Common myeloid progenitor, CD34-positive (primary cell): ENCODE measurements at regions not wholly inside any gene's neighbourhood (a gene's known extent, or its start where the extent isn't known, plus 50 kb on each side); places are given as distances from the start of the nearest gene placed in this dataset.

Experiments used
- CTCF ChIA-PET: fragments of 350-600 bp; sonication (Branson Sonifier 250); formaldehyde crosslinking; loops from one replicate; lab custom pipeline; 2021; ENCODE audit warnings: antibody characterized with exemption; lab: Charles Lee
- POLR2A ChIA-PET: fragments of 350-600 bp; sonication (Branson Sonifier 250); formaldehyde crosslinking; loops from one replicate; lab custom pipeline; 2021; ENCODE audit warnings: antibody characterized with exemption; lab: Charles Lee
- DNase-seq, 3 donors: peaks; one replicate each; pipeline versions ENCODE4 v3.0.0 to v3.0.0-alpha.2; 2013
- H3K27ac ChIP-seq, 2 experiments: 1 replicate in 1 of 2; 2 replicates in 1 of 2; pipeline ENCODE4 v1.7.0; 2013; ENCODE audit warnings: inconsistent platforms in 2 of 2, low read length in 2 of 2, mild to moderate bottlenecking in 2 of 2, low read depth in 1 of 2, moderate library complexity in 1 of 2; ENCODE audit not compliant: severe bottlenecking in 2 of 2, insufficient read depth in 1 of 2, poor library complexity in 1 of 2
- H3K27me3 ChIP-seq, 5 experiments: replicated peaks in 2 of 5; 1 replicate in 3 of 5; 2 replicates in 2 of 5; pipeline versions ENCODE4 v1.6.1 to v1.7.0; 2013; ENCODE audit warnings: low read length in 4 of 5, mild to moderate bottlenecking in 2 of 5, moderate library complexity in 2 of 5, inconsistent platforms in 1 of 5; ENCODE audit not compliant: insufficient read depth in 5 of 5, control insufficient read depth in 4 of 5
- H3K36me3 ChIP-seq, 4 experiments: 1 replicate in 2 of 4; 2 replicates in 2 of 4; pipeline versions ENCODE4 v1.6.1 to v1.7.0; 2013; ENCODE audit warnings: low read length in 3 of 4, control low read depth in 1 of 4, mild to moderate bottlenecking in 1 of 4; ENCODE audit not compliant: control insufficient read depth in 4 of 4, insufficient read depth in 4 of 4
- H3K4me1 ChIP-seq, 4 experiments: 1 replicate in 3 of 4; 2 replicates in 1 of 4; pipeline versions ENCODE4 v1.6.1 to v1.7.1; 2013; ENCODE audit warnings: low read length in 3 of 4, mild to moderate bottlenecking in 3 of 4, control low read depth in 1 of 4, inconsistent platforms in 1 of 4, moderate library complexity in 1 of 4; ENCODE audit not compliant: control insufficient read depth in 4 of 4, insufficient read depth in 4 of 4; ENCODE audit errors: control extremely low read depth in 1 of 4
- H3K4me3 ChIP-seq, 7 experiments: 1 replicate in 4 of 7; 2 replicates in 3 of 7; pipeline versions ENCODE4 v1.5.1 to v1.7.0; 2013; ENCODE audit warnings: mild to moderate bottlenecking in 7 of 7, low read length in 6 of 7, moderate library complexity in 6 of 7, inconsistent platforms in 2 of 7, low read depth in 2 of 7, control low read depth in 1 of 7; ENCODE audit not compliant: insufficient read depth in 4 of 7, control insufficient read depth in 1 of 7; ENCODE audit errors: extremely low read depth in 1 of 7
- H3K9me3 ChIP-seq, 5 experiments: 1 replicate in 4 of 5; 2 replicates in 1 of 5; pipeline versions ENCODE4 v1.6.1 to v1.7.1; 2013; ENCODE audit warnings: low read length in 4 of 5, mild to moderate bottlenecking in 2 of 5, inconsistent platforms in 1 of 5, low read depth in 1 of 5, moderate library complexity in 1 of 5; ENCODE audit not compliant: control insufficient read depth in 4 of 5, insufficient read depth in 2 of 5; ENCODE audit errors: control extremely low read depth in 1 of 5
- WGBS: methylation state at CpG from one replicate; pipeline ENCODE4 v1.1.5; 2013; ENCODE audit not compliant: insufficient coverage; 5-methylcytosine and 5-hydroxymethylcytosine counted together

- DNase-seq, result no peak
- H3K4me3 ChIP-seq, result no peak overlapping the region
- no peaks in the 10 kb centered on the region for H3K4me1 ChIP-seq
- H3K27ac ChIP-seq, result no peak overlapping the region
- 83% methylated on average over 1 of the region's 4 CpGs for whole genome bisulfite sequencing
- ChIA-PET CTCF (no interaction called here), POLR2A (no interaction called here)
- H3K36me3 ChIP-seq, result no peaks in the 10 kb centered on the region
- H3K9me3 ChIP-seq, result no peaks in the 10 kb centered on the region
- H3K27me3 ChIP-seq, result no peaks in the 10 kb centered on the region
These were observed 251.8 kb upstream of the SLIT2 start for GRCh38 chr4:19999775-20000414.

GRCh38 chr4:19999276-19999675, 252.4 kb upstream of the SLIT2 start:
- Histone ChIP-seq H3K4me3 (no peak overlapping the region), H3K9me3 (no peaks in the 10 kb centered on the region), H3K27ac (no peak overlapping the region), H3K27me3 (no peaks in the 10 kb centered on the region), H3K36me3 (no peaks in the 10 kb centered on the region), H3K4me1 (no peaks in the 10 kb centered on the region)
- no peak for DNase-seq
- ChIA-PET CTCF (no interaction called here), POLR2A (no interaction called here)
- no CpG with 5 or more reads among the region's 1 CpG for WGBS

GRCh38 chr4:19993242-19993641, 258.5 kb upstream of the SLIT2 start:
- Histone ChIP-seq H3K4me3 (no peak overlapping the region), H3K9me3 (no peaks in the 10 kb centered on the region), H3K4me1 (peaks cover 0 to 14% (median 1%) of the 10 kb centered on the region in 4 experiments), H3K27ac (no peak overlapping the region), H3K27me3 (no peaks in the 10 kb centered on the region), H3K36me3 (no peaks in the 10 kb centered on the region)
- ChIA-PET POLR2A (no interaction called here), CTCF (no interaction called here)
- no peak for DNase-seq
- WGBS, result 48% methylated on average over 2 of the region's 2 CpGs

DNA sequence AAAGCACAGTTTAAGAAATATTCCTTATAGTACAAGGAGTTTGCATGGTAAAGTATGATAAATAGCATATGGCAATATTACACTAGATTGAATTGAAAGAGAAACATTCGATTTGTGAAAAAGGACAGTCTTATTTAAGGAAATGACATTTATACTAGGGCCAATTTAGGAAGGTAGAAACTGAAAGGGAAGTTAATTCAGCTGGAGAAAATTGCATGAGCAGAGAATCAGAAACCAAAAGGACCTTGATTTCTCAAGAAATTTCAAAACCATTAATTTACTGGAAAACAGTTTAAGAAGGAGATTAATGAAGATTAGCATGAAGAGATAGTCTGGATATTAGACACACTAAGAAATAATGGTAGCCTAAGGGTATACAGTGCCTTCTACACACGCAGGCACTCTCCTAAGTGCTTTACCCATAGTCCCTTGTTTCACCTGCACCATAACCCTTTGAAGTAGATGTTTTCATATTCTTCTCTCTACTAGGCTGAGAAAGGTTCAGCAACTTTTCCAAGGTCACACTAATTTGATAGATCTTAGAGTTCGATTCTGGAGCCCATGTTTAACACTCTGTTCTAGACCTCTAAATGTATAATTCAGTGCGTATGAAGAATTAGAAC, 259.1 kb upstream of the SLIT2 start:
- ChIA-PET CTCF (no interaction called here), POLR2A (no interaction called here)
- H3K4me3 ChIP-seq, result no peak overlapping the region

GRCh38 chr4:19987746-19988145, 264.0 kb upstream of the SLIT2 start:
- peaks cover 0 to 5% (median under 1%) of the 10 kb centered on the region in 4 experiments for H3K4me1 ChIP-seq
- DNase-seq, result no peak
- no peak overlapping the region for H3K27ac ChIP-seq
- H3K9me3 ChIP-seq, result no peaks in the 10 kb centered on the region
- no peak overlapping the region for H3K4me3 ChIP-seq
- POLR2A ChIA-PET, result no interaction called here
- H3K36me3 ChIP-seq, result no peaks in the 10 kb centered on the region
- H3K27me3 ChIP-seq, result no peaks in the 10 kb centered on the region
- CTCF ChIA-PET, result no interaction called here

More for the DNA sequence above, 259.1 kb upstream of the SLIT2 start:
- peaks cover 0 to 14% (median 1%) of the 10 kb centered on the region in 4 experiments for H3K4me1 ChIP-seq
- DNase-seq, result no peak
- no peaks in the 10 kb centered on the region for H3K27me3 ChIP-seq
- no peaks in the 10 kb centered on the region for H3K36me3 ChIP-seq
- 100% methylated on average over 1 of the region's 4 CpGs for WGBS
- H3K27ac ChIP-seq, result no peak overlapping the region
- H3K9me3 ChIP-seq, result no peaks in the 10 kb centered on the region

DNA sequence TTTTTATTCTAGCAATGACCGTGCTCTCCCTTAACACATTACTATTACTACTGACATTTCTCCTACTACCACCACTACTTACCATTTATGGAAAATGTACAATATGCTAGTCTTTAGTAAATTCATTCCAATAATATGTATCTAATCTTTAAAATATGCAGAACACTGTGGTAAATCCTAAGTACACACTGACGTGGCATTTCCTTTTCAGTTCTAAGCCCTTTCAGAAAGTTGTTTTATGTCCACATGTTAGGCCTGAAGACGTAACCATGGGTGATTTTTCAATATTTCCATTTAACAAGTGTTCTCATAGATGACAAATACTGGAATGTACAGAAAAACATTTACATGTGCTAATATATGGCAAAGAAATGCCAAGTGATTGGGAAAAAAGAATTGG, 268.6 kb upstream of the SLIT2 start:
- CTCF ChIA-PET, result no interaction called here
- H3K9me3 ChIP-seq, result peaks cover 0 to 7% (median 2%) of the 10 kb centered on the region in 5 experiments
- H3K4me1 ChIP-seq, result no peaks in the 10 kb centered on the region
- H3K36me3 ChIP-seq, result no peaks in the 10 kb centered on the region
- no peak for DNase-seq
- H3K4me3 ChIP-seq, result no peak overlapping the region
- POLR2A ChIA-PET, result no interaction called here
- no peak overlapping the region for H3K27ac ChIP-seq
- WGBS, result 75% methylated on average over 1 of the region's 3 CpGs
- no peaks in the 10 kb centered on the region for H3K27me3 ChIP-seq

- no peaks in the 10 kb centered on the region for H3K36me3 ChIP-seq
- H3K27me3 ChIP-seq, result no peaks in the 10 kb centered on the region
- WGBS, result no CpG with 5 or more reads among the region's 3 CpGs
- peaks cover 0 to 9% (median 2%) of the 10 kb centered on the region in 5 experiments for H3K9me3 ChIP-seq
- no peaks in the 10 kb centered on the region for H3K4me1 ChIP-seq
- CTCF ChIA-PET, result no interaction called here
- POLR2A ChIA-PET, result no interaction called here
- no peak overlapping the region for H3K27ac ChIP-seq
- DNase-seq, result no peak
- no peak overlapping the region for H3K4me3 ChIP-seq
These were observed 269.1 kb upstream of the SLIT2 start for GRCh38 chr4:19982556-19982955.
